K562 (cell line): ENCODE measurements at regions not wholly inside any gene's neighbourhood (a gene's known extent, or its start where the extent isn't known, plus 50 kb on each side); places are given as distances from the start of the nearest gene placed in this dataset.

ENCODE experiments used
- ATAC-seq: fragments of 200-7000 bp; cut with Tn5 transposase; 3 replicates; pipeline ENCODE4 v1.9.1; 2020; ENCODE audit warnings: moderate library complexity
- BruUV-seq: library from RNA; stranded (reverse); fragments of 400-500 nt; replicated peaks from 2 replicates; lab custom pipeline; 2021; lab: Mats Ljungman, UMichigan
- CTCF ChIA-PET: fragments of 300-600 bp; formaldehyde crosslinking; extraction: SDS; loops from one replicate; lab custom pipeline; 2021; ENCODE audit warnings: low intra/inter-chr PET ratio; lab: Yijun Ruan, JAX
- POLR2A ChIA-PET: fragments of 300-600, 350-650 bp; sonication (Branson Sonifier 250); formaldehyde crosslinking; extraction: SDS; loops from one replicate; lab custom pipeline; 2021; ENCODE audit warnings: antibody characterized with exemption, inconsistent platforms; lab: Yijun Ruan, JAX
- DNase-seq, 4 experiments: peaks; one replicate each; pipeline versions ENCODE4 v3.0.0 to v3.0.0-alpha.2; 2011 to 2018; ENCODE audit warnings: low spot score in 3 of 4, mixed read lengths in 3 of 4; ENCODE audit errors: extremely low read depth in 1 of 4
- FAIRE-seq: peaks from 2 replicates; lab custom pipeline; 2011; peaks lifted over from hg19 to GRCh38; lab: Jason Lieb, UNC
- H2AFZ ChIP-seq: 2 replicates; pipeline ENCODE4 v1.6.0; 2011; ENCODE audit warnings: low read depth, low read length, control low read depth, inconsistent platforms
- H3K27ac ChIP-seq: fragments of 200-600 bp; 3 replicates; pipeline ENCODE4 v1.8.0; 2011; ENCODE audit warnings: low read depth, mild to moderate bottlenecking, control low read depth, inconsistent platforms, low read length, moderate library complexity, mixed read lengths; ENCODE audit errors: extremely low read depth
- H3K27me3 ChIP-seq, 2 experiments: fragments of 300-600 bp in 1 of 2; 2 replicates in 1 of 2; 3 replicates in 1 of 2; pipeline versions ENCODE4 v1.6.0 to v1.8.0; 2011; ENCODE audit warnings: inconsistent platforms in 2 of 2, low read length in 2 of 2, mild to moderate bottlenecking in 1 of 2, mixed read lengths in 1 of 2, moderate library complexity in 1 of 2; ENCODE audit not compliant: control insufficient read depth in 2 of 2, insufficient read depth in 2 of 2
- H3K36me3 ChIP-seq: fragments of 300-600 bp; 3 replicates; pipeline ENCODE4 v1.8.0; 2011; ENCODE audit warnings: mild to moderate bottlenecking, low read length, inconsistent platforms; ENCODE audit not compliant: control insufficient read depth, insufficient read depth
- H3K4me1 ChIP-seq, 2 experiments: fragments of 200-600 bp in 1 of 2; replicated peaks in 1 of 2; 2 replicates in 1 of 2; 3 replicates in 1 of 2; pipeline versions ENCODE4 v1.5.1 to v1.8.0; 2011; ENCODE audit warnings: inconsistent platforms in 2 of 2, low read length in 2 of 2, mild to moderate bottlenecking in 1 of 2, mixed read lengths in 1 of 2, moderate library complexity in 1 of 2; ENCODE audit not compliant: control insufficient read depth in 2 of 2, insufficient read depth in 2 of 2
- H3K4me2 ChIP-seq: 2 replicates; pipeline ENCODE4 v1.6.1; 2011; ENCODE audit warnings: low read length, control low read depth, inconsistent platforms, mixed read lengths; ENCODE audit not compliant: insufficient read depth
- H3K4me3 ChIP-seq: fragments of 200-600 bp; sonication (generic), shearing (Covaris generic); 2 replicates; pipeline ENCODE4 v1.5.1; 2016; ENCODE audit warnings: control low read depth, inconsistent platforms
- H3K79me2 ChIP-seq: fragments of 200-600 bp; 3 replicates; pipeline ENCODE4 v1.8.0; 2011; ENCODE audit warnings: low read length, inconsistent platforms; ENCODE audit not compliant: control insufficient read depth, insufficient read depth
- H3K9ac ChIP-seq, 2 experiments: 2 replicates each; pipeline versions ENCODE4 v1.6.0 to v1.6.1; 2011; ENCODE audit warnings: low read depth in 2 of 2, low read length in 2 of 2, control low read depth in 1 of 2, inconsistent platforms in 1 of 2, mild to moderate bottlenecking in 1 of 2, mixed read lengths in 1 of 2; ENCODE audit not compliant: insufficient read depth in 1 of 2
- H3K9me1 ChIP-seq: one replicate; pipeline ENCODE4 v1.6.0; 2011; ENCODE audit warnings: inconsistent platforms, mild to moderate bottlenecking, low read length, moderate library complexity; ENCODE audit not compliant: control insufficient read depth, insufficient read depth
- H3K9me3 ChIP-seq: replicated peaks from 2 replicates; pipeline ENCODE4 v1.5.1; 2011; ENCODE audit warnings: low read depth, low read length, inconsistent platforms; ENCODE audit not compliant: control insufficient read depth, insufficient read depth
- H4K20me1 ChIP-seq: replicated peaks from 2 replicates; pipeline ENCODE4 v1.6.1; 2011; ENCODE audit warnings: low read length, inconsistent platforms, mixed read lengths; ENCODE audit not compliant: control insufficient read depth, insufficient read depth
- BCL6 ChIP-seq: fragments of 250-450 bp; sonication (Bioruptor Pico); IDR thresholded peaks from 2 replicates; pipeline ENCODE4 v1.4.0; 2020
- CREBBP ChIP-seq: IDR thresholded peaks from one replicate; pipeline ENCODE4 v1.6.1; 2012; ENCODE audit warnings: low read depth, mild to moderate bottlenecking, control low read depth, inconsistent platforms, low read length
- DDX20 ChIP-seq: fragments of 450-650 bp; IDR thresholded peaks from 2 replicates; pipeline ENCODE4 v1.6.1; 2016; ENCODE audit warnings: missing genetic modification characterization, low read depth, mild to moderate bottlenecking, missing compliant biosample characterization, moderate library complexity
- EHMT2 ChIP-seq: fragments of 450-650 bp; IDR thresholded peaks from 2 replicates; pipeline ENCODE4 v1.6.1; 2018; ENCODE audit warnings: antibody characterized with exemption
- HIVEP1 ChIP-seq: fragments of 250-450 bp; sonication (Bioruptor Pico); IDR thresholded peaks from 2 replicates; pipeline ENCODE4 v1.4.0; 2020; ENCODE audit warnings: mild to moderate bottlenecking
- JUN ChIP-seq, 2 experiments: sonication (generic) in 1 of 2; formaldehyde crosslinking in 1 of 2; IDR thresholded peaks; 2 replicates each; pipeline versions ENCODE4 v1.6.1 to v1.8.0; 2012 to 2022; ENCODE audit warnings: borderline replicate concordance in 2 of 2, mild to moderate bottlenecking in 2 of 2, improper control_type of control experiment in 1 of 2, low read depth in 1 of 2, low read length in 1 of 2, missing genetic modification reagents in 1 of 2
- RAD21 ChIP-seq, 2 experiments: fragments of 250-450 bp in 1 of 2; fragments of 450-650 bp in 1 of 2; sonication (Bioruptor Pico) in 1 of 2; formaldehyde crosslinking in 1 of 2; IDR thresholded peaks in 1 of 2; conservative IDR thresholded peaks in 1 of 2; 2 replicates each; pipeline versions ENCODE4 v1.4.0 to v1.8.0; 2020 to 2022; ENCODE audit warnings: mild to moderate bottlenecking in 2 of 2, moderate library complexity in 1 of 2
- SREBF1 ChIP-seq: fragments of 150-350 bp; IDR thresholded peaks from 2 replicates; pipeline ENCODE4 v1.6.1; 2014; ENCODE audit warnings: antibody characterized with exemption, low read depth, low read length, borderline replicate concordance
- TSC22D4 ChIP-seq: fragments of 450-650 bp; IDR thresholded peaks from 2 replicates; pipeline ENCODE4 v1.6.1; 2016; ENCODE audit warnings: missing genetic modification characterization, missing biosample characterization, control low read depth
- U2AF1 ChIP-seq: fragments of 200-400 bp; formaldehyde crosslinking; optimal IDR thresholded peaks from 2 replicates; pipeline ENCODE3; 2017; ENCODE audit warnings: mild to moderate bottlenecking, low read depth, low read length, moderate library complexity
- WGBS: fragments of 100-300 bp; shearing (Covaris generic); methylation state at CpG from one replicate; pipeline ENCODE4 v1.1.6; 2016; ENCODE audit warnings: low coverage, mixed read lengths; ENCODE audit not compliant: insufficient coverage; ENCODE audit errors: missing lambda C conversion rate; 5-methylcytosine and 5-hydroxymethylcytosine counted together
- in situ Hi-C: fragments of 300-500 bp; cut with MboI; formaldehyde crosslinking; loops from 4 replicates; pipeline ENCODE4 v1.15.0; 2018; ENCODE audit warnings: inconsistent platforms, mixed read lengths
- intact Hi-C: fragments of 100-400 bp; cut with micrococcal nuclease; formaldehyde crosslinking; loops from 2 replicates; pipeline ENCODE4 v1.14.2; 2022
- TF ChIP-seq, protein P1 (sequence below): fragments of 450-650 bp; formaldehyde crosslinking; IDR thresholded peaks from 2 replicates; pipeline ENCODE4 v1.4.0; 2020; ENCODE audit warnings: mild to moderate bottlenecking, moderate library complexity
- TF ChIP-seq, protein P2 (sequence below): sonication (generic); formaldehyde crosslinking; IDR thresholded peaks from 2 replicates; pipeline ENCODE4 v1.8.0; 2022; ENCODE audit warnings: mild to moderate bottlenecking, missing genetic modification reagents, borderline replicate concordance
- TF ChIP-seq, protein P3 (sequence below): fragments of 450-650 bp; formaldehyde crosslinking; IDR thresholded peaks from 2 replicates; pipeline ENCODE4 v1.4.0; 2022; ENCODE audit warnings: mild to moderate bottlenecking, moderate library complexity
- TF ChIP-seq, protein P4 (sequence below): fragments of 450-650 bp; IDR thresholded peaks from 2 replicates; pipeline ENCODE4 v1.6.1; 2016; ENCODE audit warnings: mild to moderate bottlenecking

DNA sequence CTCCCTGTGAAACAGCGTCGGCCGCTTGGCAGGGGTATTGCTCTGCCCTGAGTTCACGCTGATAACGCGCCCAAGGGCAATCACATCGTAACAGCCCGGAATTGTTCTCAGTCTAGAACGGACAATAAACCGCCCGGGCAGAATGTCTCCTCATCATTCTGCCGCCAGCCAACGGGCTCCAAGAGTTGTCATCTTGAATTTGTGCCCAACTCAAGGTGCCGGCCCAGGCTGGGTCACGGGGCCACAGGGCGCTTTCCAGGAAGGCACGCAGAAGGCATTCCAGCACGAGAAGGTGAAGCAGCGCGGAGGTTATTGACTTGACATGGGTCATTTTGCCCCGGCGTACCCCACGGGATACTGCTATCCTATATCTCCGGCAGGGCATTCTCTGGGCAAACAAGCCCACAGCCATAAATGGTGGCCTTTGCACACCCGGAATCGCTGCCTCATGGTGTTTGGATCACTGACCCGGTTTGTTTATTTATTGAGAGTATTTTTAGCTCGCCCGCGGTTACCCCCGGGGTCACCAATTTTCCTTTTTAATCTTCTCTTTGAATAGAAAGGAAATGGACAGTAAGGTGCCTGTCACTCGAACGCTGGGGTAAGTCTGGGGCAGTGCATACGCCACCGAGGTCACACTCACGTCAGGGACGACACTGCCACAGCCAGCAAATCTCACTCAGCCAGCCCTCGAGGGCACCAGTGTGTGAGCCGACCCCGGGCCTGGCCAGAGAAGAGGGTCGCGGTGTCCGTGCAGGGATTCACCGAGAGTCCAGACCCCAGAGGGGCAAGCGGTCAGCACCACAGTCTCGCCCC, 72.4 kb upstream of the FGF3 start:
- no peaks in the 10 kb centered on the region for H3K36me3 ChIP-seq
- no peak overlapping the region for H3K4me2 ChIP-seq
- ChIA-PET POLR2A (no interaction called here), CTCF (interaction anchor here (0.5 kb wide), 1 partner anchor 221 kb away, joined by 3 read pairs; no protein-coding TSS in a partner anchor)
- H3K9ac ChIP-seq: no peak overlapping the region
- no peak for DNase-seq
- in situ Hi-C loops (no loop called here), intact Hi-C loops (no loop called here)
- peaks cover 30 to 69% of the 10 kb centered on the region in 2 experiments; a peak in 3 of 5 replicates for H3K27me3 ChIP-seq
- WGBS: 6% methylated on average over 45 of the region's 46 CpGs
- ATAC-seq: no peak
- no peaks in the 10 kb centered on the region for H3K79me2 ChIP-seq
- FAIRE-seq: no peak
- no peak overlapping the region for H3K27ac ChIP-seq
- H4K20me1 ChIP-seq: peaks cover 24% of the 10 kb centered on the region
- H3K9me1 ChIP-seq: no peaks in the 10 kb centered on the region
- no TSS peak for BruUV-seq
- H3K4me3 ChIP-seq: no peak overlapping the region
- H2AFZ ChIP-seq: no peak overlapping the region
- no peaks in the 10 kb centered on the region for H3K9me3 ChIP-seq
- peaks cover 0 to 11% of the 10 kb centered on the region in 2 experiments; a peak in 1 of 5 replicates for H3K4me1 ChIP-seq
- no peak for TF ChIP-seq U2AF1
- TF ChIP-seq, protein P1, sequence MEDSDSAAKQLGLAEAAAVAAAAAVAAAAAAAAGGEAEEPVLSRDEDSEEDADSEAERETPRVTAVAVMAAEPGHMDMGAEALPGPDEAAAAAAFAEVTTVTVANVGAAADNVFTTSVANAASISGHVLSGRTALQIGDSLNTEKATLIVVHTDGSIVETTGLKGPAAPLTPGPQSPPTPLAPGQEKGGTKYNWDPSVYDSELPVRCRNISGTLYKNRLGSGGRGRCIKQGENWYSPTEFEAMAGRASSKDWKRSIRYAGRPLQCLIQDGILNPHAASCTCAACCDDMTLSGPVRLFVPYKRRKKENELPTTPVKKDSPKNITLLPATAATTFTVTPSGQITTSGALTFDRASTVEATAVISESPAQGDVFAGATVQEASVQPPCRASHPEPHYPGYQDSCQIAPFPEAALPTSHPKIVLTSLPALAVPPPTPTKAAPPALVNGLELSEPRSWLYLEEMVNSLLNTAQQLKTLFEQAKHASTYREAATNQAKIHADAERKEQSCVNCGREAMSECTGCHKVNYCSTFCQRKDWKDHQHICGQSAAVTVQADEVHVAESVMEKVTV (CRISPR knock-in tag): no peak
- TF ChIP-seq SREBF1: no peak
- TF ChIP-seq HIVEP1: no peak
- TF ChIP-seq, protein P2, sequence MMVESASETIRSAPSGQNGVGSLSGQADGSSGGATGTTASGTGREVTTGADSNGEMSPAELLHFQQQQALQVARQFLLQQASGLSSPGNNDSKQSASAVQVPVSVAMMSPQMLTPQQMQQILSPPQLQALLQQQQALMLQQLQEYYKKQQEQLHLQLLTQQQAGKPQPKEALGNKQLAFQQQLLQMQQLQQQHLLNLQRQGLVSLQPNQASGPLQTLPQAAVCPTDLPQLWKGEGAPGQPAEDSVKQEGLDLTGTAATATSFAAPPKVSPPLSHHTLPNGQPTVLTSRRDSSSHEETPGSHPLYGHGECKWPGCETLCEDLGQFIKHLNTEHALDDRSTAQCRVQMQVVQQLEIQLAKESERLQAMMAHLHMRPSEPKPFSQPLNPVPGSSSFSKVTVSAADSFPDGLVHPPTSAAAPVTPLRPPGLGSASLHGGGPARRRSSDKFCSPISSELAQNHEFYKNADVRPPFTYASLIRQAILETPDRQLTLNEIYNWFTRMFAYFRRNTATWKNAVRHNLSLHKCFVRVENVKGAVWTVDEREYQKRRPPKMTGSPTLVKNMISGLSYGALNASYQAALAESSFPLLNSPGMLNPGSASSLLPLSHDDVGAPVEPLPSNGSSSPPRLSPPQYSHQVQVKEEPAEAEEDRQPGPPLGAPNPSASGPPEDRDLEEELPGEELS (CRISPR knock-in tag): no peak
- TF ChIP-seq RAD21 (CRISPR knock-in tag; conservative IDR thresholded peaks at IDR 0.05 in 1 of 2, IDR thresholded peaks at IDR 0.05 in 1 of 2): no peak
- TF ChIP-seq JUN (IDR thresholded peaks at IDR 0.05; ENCODE audit: borderline replicate concordance, low read depth, low read length): no peak
- TF ChIP-seq JUN (CRISPR knock-in tag; IDR thresholded peaks at IDR 0.05; ENCODE audit: borderline replicate concordance): no peak
- TF ChIP-seq DDX20: no peak
- TF ChIP-seq, protein P3, sequence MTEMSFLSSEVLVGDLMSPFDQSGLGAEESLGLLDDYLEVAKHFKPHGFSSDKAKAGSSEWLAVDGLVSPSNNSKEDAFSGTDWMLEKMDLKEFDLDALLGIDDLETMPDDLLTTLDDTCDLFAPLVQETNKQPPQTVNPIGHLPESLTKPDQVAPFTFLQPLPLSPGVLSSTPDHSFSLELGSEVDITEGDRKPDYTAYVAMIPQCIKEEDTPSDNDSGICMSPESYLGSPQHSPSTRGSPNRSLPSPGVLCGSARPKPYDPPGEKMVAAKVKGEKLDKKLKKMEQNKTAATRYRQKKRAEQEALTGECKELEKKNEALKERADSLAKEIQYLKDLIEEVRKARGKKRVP (CRISPR knock-in tag): no peak
- TF ChIP-seq CREBBP: no peak
- TF ChIP-seq BCL6 (CRISPR knock-in tag): no peak
- TF ChIP-seq TSC22D4 (tag): no peak
- TF ChIP-seq, protein P4, sequence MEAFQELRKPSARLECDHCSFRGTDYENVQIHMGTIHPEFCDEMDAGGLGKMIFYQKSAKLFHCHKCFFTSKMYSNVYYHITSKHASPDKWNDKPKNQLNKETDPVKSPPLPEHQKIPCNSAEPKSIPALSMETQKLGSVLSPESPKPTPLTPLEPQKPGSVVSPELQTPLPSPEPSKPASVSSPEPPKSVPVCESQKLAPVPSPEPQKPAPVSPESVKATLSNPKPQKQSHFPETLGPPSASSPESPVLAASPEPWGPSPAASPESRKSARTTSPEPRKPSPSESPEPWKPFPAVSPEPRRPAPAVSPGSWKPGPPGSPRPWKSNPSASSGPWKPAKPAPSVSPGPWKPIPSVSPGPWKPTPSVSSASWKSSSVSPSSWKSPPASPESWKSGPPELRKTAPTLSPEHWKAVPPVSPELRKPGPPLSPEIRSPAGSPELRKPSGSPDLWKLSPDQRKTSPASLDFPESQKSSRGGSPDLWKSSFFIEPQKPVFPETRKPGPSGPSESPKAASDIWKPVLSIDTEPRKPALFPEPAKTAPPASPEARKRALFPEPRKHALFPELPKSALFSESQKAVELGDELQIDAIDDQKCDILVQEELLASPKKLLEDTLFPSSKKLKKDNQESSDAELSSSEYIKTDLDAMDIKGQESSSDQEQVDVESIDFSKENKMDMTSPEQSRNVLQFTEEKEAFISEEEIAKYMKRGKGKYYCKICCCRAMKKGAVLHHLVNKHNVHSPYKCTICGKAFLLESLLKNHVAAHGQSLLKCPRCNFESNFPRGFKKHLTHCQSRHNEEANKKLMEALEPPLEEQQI: no peak
- no peak for TF ChIP-seq EHMT2
